ENCODE measurements at regions not wholly inside any gene's neighbourhood (a gene's known extent, or its start where the extent isn't known, plus 50 kb on each side); places are given as distances from the start of the nearest gene placed in this dataset.
"Not testable (repeated sequence)": the region's sequence is repeated elsewhere in the genome, so short reads cannot be mapped to it uniquely, and the experiment has no call there.

DNA sequence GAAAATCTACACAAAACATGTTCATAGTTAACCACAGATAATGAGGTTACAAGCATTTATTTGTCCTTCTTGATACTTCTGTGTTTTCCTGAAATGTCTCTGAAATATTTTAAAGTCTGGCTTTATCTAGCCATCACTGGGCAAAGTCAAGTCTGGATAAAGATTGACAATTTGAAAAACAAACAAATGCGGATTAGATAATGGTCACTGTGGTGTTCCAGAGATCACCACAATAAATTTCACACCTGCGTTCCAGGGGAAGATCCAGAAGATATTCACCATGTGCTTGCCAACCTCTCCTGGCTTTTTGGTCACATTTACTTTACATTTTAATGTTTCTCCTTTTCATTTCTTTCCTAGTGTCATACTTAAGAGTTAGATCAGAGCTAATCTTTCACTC lies 109.7 kb upstream of the CCDC28A start:
- DNase-seq, result no peak

GRCh38 chr6:138664745-138665144 lies 108.8 kb upstream of the CCDC28A start:
- DNase-seq, result no peak

DNA sequence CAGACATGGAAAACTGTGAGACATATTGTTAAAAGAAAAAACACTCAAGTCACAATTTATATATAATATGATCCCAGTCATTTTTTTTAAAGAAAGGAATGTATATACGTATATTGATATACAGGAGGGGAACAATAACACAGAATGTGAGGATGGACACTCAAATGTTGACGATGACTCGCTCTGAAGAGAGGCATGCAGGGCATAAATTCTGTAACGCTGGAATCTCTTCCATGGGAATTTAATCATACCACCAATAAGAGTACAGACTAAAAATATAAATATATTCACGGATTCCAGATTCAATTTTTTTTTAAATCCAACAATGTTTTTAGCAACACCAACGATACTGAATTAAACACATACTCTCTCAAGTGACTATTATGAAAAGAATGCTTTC lies 106.9 kb upstream of the CCDC28A start:
- DNase-seq, result no peak

GRCh38 chr6:138667408-138667807 lies 106.2 kb upstream of the CCDC28A start:
- no peak for DNase-seq

GRCh38 chr6:138671351-138671750 lies 102.2 kb upstream of the CCDC28A start:
- no peak for DNase-seq

- no peak for DNase-seq
Measured at GRCh38 chr6:138673346-138674014, 100.1 kb upstream of the CCDC28A start.

DNA sequence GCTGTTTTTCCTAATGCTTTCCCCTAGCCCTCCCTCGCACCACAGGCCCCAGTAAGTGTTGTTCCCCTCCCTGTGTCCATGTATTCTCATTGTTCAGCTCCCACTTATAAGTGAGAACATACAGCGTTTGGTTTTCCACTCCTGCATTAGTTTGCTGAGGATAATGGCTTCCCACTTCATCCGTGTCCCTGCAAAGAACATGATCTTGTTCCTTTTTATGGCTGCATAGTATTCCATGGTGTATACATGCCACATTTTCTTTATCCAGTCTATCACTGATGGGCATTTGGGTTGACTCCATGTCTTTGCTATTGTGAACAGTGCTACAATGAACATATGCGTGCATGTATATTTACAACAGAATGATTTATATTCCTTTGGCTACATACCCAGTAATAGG lies 99.1 kb upstream of the CCDC28A start:
- DNase-seq, result not testable (repeated sequence)

DNA sequence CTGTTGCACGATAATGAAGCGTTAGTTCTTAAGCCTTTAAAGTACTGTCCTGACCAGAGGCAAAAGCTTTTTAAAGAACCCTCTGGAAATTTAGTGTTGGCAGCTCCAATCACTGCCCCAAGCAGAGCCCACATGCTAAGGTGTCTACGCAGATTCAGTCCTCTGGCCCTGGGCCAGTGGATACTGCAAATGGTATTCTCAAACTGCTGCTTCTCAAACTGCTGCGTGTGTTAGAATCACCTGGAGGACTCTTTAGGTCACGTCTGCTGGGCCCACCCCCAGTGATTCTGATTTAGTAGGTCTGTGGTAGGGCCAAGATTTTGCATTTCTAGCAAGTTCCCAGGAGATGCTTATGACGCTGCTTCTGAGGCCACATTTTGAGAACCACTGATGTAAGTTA lies 96.0 kb upstream of the CCDC28A start:
- no peak for DNase-seq

DNA sequence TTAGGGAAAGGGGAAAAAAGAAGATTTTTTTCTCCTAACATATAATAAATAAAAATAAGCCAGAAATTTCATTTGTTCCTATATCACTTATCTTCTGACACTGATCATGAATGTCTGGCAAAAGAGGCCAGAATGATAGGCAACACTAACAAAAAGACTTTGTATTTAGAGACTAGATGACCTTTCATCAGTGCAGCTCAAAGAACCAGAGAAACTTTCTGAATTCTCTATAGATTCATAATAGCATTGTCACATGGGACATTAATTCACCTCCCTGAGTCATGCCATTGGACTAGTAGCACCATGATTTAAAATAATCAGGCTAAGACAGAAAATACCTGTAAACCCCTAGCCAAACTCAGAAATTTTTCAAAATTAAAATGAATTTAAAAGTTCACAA lies 95.4 kb upstream of the CCDC28A start:
- DNase-seq, result no peak

GRCh38 chr6:138680085-138680484 lies 93.5 kb upstream of the CCDC28A start:
- DNase-seq, result no peak

DNA sequence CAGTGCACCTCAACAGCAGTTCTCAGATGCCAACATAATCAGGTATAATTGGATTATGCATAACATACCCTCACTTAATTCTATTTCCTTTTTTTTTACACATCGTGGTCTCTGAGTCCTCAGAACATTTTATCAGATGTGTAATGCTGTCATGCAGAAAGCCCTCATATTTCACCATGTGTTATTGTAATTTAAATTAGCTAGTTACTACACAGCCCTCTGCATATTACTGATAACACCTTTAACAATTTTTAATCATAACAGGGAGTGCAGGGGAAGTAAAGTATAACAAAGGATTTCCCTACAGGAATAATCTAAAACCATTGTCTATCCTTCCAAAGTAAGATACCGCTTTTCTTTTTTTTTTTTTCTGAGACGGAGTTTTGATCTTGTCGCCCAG lies 91.9 kb upstream of the CCDC28A start:
- DNase-seq, result no peak

GRCh38 chr6:138682704-138683527 lies 90.7 kb upstream of the CCDC28A start:
- no peak for DNase-seq

- DNase-seq, result no peak
Measured at GRCh38 chr6:138685257-138685656, 88.3 kb upstream of the CCDC28A start.

DNA sequence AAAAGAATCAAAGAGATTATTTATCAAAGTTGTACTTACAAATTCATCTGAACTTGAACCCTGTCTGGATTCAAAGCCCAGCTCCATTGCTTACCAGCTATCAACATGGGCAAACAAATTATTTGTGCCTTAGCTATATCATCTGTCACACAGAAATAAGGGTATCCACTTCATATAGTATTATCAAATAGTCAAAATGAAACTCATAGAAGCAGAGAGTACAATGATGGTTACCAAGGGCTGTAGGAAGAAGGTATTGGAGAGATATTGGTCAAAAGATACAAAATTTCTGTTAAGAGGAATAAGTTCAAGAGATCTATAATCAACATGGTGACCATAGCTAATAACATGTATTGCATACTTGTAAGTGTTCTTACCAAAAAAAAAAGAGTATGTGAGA lies 87.8 kb upstream of the CCDC28A start:
- no peak for DNase-seq

DNA sequence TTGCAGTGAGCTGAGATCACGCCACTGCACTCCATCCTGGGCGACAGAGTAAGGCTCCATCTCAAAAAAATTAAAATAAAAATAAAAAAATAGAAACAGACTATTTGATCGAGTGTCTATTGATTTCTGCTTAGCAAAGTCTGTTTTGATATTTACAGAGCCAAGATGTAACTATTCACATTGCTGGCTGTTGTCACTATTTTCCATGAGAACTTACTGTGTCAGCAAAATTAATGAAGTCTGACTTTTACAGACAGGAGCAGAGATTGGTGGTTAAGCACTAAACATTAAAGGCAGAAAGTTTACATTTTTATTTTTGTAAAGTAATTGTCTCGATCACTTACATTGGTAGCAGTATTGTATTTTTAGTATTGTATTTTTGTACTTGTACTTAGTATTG lies 85.0 kb upstream of the CCDC28A start:
- no peak for DNase-seq

GRCh38 chr6:138689849-138690248 lies 83.7 kb upstream of the CCDC28A start:
- no peak for DNase-seq

GRCh38 chr6:138690975-138691594 lies 82.5 kb upstream of the CCDC28A start:
- no peak for DNase-seq

DNA sequence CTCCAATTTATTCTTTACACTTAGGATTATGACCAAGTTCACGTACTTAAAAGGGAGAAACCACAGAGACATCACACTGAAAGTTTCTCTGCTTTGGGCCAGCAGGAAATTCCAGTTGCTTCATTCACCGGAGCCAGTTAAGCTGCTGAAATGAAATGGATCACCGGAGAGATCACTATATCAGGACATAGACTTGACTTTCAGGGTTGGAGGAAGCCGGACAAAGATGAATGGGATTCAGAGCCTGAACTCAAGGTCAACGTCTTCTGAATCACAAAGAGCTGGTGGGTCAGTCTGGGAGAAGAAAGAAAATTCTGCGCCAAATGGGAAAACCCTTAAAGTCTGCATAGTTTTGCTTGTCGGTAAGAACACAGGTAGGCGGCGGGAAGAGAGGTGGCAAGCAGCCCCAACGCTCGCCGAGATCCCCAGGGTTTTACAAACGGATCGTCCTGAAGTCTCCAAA lies 81.9 kb upstream of the CCDC28A start:
- no peak for DNase-seq

DNA sequence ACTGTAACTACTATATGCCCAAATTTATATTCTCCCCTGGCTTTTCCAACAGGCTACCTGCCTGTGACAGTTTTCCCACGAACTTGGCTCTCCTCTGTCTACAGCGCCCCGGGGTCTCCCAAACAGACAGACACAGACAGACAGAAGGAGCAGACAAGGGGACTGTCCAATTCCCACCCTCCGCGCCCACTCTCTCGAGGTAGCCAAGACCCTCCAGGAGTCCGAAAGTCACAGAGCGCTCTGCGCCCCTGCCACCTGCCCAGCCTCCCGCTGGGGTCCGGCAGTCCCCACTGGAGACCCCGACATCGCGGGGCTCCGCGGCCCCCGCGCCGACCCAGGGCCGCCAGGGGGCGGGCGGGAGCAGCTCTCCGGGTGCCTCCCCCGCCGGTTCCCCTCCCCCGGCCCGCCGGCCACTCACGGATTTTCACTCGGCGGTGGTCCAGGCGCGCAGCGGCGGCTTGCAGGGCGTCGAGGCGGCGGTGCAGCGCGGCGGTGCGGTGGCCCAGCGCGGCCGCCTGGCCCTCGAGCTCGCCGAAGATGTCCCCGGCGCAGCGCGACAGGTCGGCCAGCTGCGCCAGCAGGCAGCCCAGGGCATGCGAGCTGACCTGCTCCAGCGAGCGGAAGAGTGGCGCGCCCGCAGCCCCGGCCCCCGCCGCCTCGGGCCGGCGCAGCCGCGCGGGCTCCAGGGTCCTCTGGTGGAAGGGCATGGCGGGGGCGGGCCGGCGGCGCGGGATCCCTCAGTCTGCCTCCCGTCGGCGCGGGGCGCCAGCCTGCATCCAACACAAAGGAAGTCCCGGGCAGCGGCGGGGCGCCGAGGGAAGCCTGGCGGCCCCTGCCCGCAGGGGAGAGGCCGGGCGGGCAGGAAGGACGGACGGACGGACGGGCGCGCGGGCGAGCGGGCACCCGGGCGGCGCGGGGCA lies 81.3 kb upstream of the CCDC28A start:
- DNase-seq, result peak; percentile 42 to 52

DNA sequence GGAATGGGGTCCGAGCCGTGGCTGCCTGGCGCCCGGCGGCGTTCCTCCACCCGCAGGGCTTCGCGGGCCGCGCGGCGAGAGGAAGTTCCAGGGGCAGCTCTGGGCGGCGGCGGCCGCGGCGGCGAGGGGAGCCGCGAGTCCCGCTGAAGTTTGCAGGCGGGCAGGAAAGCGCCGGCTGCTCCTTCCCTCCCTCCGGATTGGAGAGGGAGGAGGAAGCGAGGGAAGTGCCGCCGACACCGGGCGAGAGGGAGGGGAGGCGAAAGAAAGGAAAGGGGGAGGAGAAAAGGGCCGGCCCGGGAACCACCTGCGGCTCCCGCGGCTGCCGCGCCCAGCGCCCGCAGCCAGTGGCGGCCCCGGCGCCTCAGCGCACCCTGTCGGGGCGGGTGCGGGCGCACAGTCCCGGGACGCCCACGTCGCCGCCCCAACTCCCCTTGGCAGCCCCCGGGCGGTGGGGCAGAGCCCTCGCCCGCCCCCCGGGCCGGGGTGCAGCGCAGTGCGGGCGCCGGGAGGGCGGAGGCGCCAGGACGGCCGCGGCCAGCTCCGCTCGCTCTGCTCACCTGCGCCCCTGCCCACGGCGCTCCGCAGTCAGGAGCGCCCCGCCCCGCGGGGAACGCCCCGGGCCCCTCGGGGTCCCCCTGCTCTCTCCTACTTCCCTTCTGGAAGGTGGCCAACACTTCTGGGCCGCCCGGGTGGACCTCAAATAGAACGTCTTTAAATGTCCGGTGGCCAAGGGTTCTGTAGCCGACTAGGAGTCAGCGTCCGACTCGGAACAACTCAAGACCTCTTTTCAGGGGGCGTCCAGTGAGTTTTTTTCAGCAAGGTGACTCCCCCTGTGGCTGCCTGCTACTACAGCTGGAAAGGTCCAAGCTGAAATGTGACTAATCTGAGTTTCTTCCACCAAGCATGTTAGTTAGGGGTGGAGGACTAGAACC lies 80.3 kb upstream of the CCDC28A start:
- DNase-seq, result peak in 1 of 2 donors; percentile 10

- DNase-seq, result no peak
Measured at GRCh38 chr6:138695193-138695592, 78.4 kb upstream of the CCDC28A start.

DNA sequence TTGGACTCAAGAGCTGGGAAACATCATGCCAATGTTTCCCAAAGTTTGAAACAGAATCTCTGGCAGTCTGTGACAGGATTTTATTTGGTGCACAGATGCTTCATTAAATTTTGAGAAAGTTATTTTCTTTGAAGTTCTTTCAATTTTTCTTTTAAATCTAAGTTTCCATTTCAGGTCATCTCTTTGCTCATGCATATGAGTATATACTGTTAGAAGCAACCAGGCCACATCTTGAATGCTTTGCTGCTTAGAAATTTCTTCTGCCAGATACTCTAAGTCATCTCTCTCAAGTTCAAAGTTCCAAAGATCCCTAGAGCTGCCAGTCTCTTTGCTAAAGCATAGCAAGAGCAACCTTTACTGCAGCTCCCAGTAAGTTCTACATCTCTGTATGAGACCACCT lies 59.1 kb upstream of the CCDC28A start:
- DNase-seq, result no peak

All from stimulated activated CD4-positive, alpha-beta T cell treated with anti-CD3 and anti-CD28 coated beads, Interleukin-2, amount 100 ng/mL, for 48 hours (primary cell).